GM06990 (cell line): ENCODE measurements at regions not wholly inside any gene's neighbourhood (a gene's known extent, or its start where the extent isn't known, plus 50 kb on each side); places are given as distances from the start of the nearest gene placed in this dataset.
A peak's percentile ranks its signal among the peaks of the same experiment; 100 is the strongest.

Experiments used
- DNase-seq: peaks from one replicate; pipeline ENCODE4 v3.0.0-alpha.2; 2011; ENCODE audit not compliant: insufficient read length; ENCODE audit errors: extremely low read depth
- H3K27me3 ChIP-seq: replicated peaks from 2 replicates; pipeline ENCODE4 v1.6.0; 2011; ENCODE audit warnings: low read length; ENCODE audit not compliant: control insufficient read depth, insufficient read depth
- H3K36me3 ChIP-seq: 2 replicates; pipeline ENCODE4 v1.5.1; 2011; ENCODE audit warnings: low read length; ENCODE audit not compliant: control insufficient read depth, insufficient read depth
- H3K4me3 ChIP-seq: replicated peaks from 2 replicates; pipeline ENCODE4 v1.5.1; 2011; ENCODE audit warnings: low read depth, mild to moderate bottlenecking, control low read depth, low read length
- TF ChIP-seq, protein P1 (sequence below): IDR thresholded peaks from 2 replicates; pipeline ENCODE4 v1.5.1; 2011; ENCODE audit warnings: low read length, control low read depth, mild to moderate bottlenecking, inconsistent platforms; ENCODE audit not compliant: insufficient read depth, poor library complexity, severe bottlenecking

DNA sequence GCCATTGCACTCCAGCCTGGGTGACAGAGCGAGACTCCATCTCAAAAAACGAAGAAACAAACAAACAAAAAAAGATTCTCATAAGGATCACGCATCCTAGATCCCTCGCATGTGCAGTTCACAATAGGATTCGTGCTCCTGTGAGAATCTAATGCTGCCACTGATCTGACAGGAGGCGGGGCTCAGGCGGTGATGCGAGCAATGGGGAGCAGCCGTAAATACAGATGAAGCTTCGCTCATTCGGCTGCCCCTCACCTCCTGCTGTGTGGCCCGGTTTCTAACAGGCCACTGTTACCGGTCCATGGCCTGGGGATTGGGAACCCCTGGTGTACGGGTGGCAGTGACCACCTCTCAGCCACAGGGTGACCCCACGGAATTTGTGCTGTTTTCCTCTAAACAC lies 98.2 kb upstream of the MRI1 start:
- H3K36me3 ChIP-seq = no peaks in the 10 kb centered on the region
- H3K4me3 ChIP-seq = no peak overlapping the region
- no peak for DNase-seq
- no peaks in the 10 kb centered on the region for H3K27me3 ChIP-seq
- TF ChIP-seq, protein P1, sequence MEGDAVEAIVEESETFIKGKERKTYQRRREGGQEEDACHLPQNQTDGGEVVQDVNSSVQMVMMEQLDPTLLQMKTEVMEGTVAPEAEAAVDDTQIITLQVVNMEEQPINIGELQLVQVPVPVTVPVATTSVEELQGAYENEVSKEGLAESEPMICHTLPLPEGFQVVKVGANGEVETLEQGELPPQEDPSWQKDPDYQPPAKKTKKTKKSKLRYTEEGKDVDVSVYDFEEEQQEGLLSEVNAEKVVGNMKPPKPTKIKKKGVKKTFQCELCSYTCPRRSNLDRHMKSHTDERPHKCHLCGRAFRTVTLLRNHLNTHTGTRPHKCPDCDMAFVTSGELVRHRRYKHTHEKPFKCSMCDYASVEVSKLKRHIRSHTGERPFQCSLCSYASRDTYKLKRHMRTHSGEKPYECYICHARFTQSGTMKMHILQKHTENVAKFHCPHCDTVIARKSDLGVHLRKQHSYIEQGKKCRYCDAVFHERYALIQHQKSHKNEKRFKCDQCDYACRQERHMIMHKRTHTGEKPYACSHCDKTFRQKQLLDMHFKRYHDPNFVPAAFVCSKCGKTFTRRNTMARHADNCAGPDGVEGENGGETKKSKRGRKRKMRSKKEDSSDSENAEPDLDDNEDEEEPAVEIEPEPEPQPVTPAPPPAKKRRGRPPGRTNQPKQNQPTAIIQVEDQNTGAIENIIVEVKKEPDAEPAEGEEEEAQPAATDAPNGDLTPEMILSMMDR = no peak

DNA sequence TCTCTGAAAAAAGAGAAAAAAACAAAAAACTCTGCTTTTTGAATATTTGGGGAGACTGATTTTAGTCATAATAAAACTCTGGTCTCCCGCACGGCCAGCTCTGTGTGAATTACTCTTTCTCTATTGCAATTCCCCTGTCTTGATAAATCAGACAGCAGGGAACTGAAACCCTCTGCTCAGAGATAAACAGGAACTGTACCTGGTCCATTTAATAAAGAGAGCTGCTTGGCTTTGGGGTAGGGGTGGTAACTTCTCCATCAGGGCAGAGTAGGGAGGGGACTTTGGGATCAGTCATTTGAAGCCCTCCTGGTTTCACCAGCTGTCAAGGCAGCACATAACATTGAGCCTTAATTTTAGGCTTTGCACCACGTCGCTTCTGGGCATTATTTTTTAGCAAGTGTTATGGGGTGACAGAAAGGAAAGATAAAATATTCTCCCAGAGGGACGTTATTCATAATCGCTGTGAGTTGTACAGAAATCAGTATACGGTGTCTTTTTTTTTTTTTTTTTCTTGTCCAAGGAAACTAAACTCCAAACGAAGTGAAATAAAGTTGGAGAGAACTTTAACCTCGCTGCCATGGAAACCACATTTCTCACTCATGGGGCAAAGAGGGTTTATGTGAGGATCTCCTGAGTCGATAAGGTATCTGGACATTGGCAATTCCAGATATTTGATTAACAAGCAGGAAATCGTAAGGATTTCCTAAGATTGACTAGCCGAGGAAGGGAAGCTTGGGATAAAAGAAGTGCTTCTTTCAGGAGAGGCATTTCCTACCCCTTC lies 99.0 kb upstream of the MRI1 start:
- H3K27me3 ChIP-seq = no peaks in the 10 kb centered on the region
- DNase-seq = peak; percentile 15

DNA sequence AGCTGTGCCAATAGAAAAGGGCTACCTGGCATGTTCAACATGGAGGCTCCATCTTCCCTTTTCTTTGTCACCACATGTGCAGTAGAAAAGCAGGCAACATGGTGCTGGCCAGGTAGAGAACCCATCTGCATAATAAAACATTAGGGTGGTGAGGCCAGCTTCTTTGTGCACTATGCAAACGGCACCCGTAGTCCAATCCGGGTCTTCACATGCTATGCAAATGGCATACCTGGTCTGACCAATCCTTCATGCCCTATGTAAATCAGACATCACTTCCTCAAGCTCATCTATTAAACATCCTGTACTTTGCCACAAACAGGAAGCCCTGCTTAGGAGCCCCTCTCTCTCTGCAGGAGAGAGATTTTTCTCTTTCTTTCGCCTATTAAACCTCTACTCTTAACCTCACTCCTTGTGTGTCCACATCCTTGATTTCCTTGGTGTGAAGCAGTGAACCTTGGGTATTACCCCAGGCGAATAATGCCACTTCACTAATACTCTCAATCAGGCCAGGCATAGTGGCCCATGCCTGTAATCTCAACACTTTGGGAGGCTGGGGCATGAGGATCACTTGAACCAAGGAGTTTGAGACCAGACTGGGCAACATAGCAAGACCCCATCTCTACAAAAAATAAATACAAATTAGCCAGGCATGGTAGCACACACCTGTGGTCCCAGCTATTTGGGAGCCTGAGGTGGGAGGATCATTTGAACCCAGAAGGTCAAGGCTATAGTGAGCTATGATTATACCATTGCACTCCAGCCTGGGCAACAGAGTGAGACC lies 111.3 kb upstream of the MRI1 start:
- H3K27me3 ChIP-seq = no peaks in the 10 kb centered on the region
- DNase-seq = no peak
- TF ChIP-seq, protein P1 = no peak
- H3K4me3 ChIP-seq = no peak overlapping the region
- no peaks in the 10 kb centered on the region for H3K36me3 ChIP-seq

More for the DNA sequence above, 99.0 kb upstream of the MRI1 start:
- no peak overlapping the region for H3K4me3 ChIP-seq
- TF ChIP-seq, protein P1 = no peak
- no peaks in the 10 kb centered on the region for H3K36me3 ChIP-seq

DNA sequence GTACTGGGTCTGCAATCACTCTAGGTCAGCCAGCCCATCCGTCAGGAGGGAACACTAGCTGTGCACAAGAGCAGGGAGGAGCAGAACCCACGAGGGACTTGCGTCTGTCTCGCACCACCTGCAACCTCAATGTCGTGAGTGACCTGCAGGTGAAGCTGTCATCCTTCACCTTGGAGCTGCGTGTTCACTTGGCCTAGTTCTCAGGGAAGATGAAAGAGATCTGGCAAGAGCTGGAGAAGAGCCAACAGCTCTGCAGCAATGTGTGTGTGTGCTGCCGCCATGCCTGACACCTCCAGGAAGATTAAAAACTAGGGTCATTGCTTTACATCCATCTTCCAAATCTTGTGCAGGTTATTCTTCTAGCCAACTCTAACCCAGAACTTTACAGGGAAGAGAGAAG lies 117.6 kb upstream of the MRI1 start:
- Histone ChIP-seq H3K36me3 (no peaks in the 10 kb centered on the region), H3K27me3 (no peaks in the 10 kb centered on the region), H3K4me3 (no peak overlapping the region)
- no peak for DNase-seq
- TF ChIP-seq, protein P1 = no peak

DNA sequence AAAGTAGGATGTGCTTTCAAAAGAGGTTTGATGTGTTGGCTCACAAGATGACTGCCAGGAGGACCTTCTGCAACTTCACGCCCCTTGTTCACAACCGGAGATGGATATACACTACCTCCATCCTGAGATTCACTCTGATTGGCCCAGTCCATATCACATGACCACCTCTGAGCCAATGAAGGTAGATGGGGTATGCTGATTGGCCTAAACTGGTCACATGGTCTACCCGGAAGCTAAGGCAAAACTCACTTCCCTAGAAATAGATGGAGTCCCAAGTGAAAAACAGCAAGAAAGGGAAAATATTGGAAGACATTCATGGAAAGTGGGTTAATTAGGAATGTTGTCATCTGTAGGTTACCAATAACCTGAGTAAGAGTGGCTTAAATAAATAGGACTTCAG lies 119.7 kb upstream of the MRI1 start:
- H3K27me3 ChIP-seq = no peaks in the 10 kb centered on the region
- TF ChIP-seq, protein P1 = no peak
- no peak overlapping the region for H3K4me3 ChIP-seq
- no peak for DNase-seq
- H3K36me3 ChIP-seq = no peaks in the 10 kb centered on the region
